ENCODE measurements at regions not wholly inside any gene's neighbourhood (a gene's known extent, or its start where the extent isn't known, plus 50 kb on each side); places are given as distances from the start of the nearest gene placed in this dataset.

GRCh38 chr21:31497914-31498313 is 153.9 kb upstream of the TIAM1 start:
- DNase-seq = no peak

GRCh38 chr21:31493350-31493880 is 149.4 kb upstream of the TIAM1 start:
- DNase-seq = no peak

GRCh38 chr21:31491617-31492016 is 147.6 kb upstream of the TIAM1 start:
- DNase-seq = no peak

GRCh38 chr21:31490443-31490842 is 146.4 kb upstream of the TIAM1 start:
- DNase-seq = no peak

- DNase-seq = no peak
Measured at GRCh38 chr21:31489726-31490125, 145.7 kb upstream of the TIAM1 start.

GRCh38 chr21:31489014-31489413 is 145.0 kb upstream of the TIAM1 start:
- no peak for DNase-seq

GRCh38 chr21:31484219-31484618 is 140.2 kb upstream of the TIAM1 start:
- DNase-seq = no peak

- no peak for DNase-seq
Measured at GRCh38 chr21:31483146-31483545, 139.1 kb upstream of the TIAM1 start.

- DNase-seq = no peak
Measured at GRCh38 chr21:31482460-31482859, 138.4 kb upstream of the TIAM1 start.

- DNase-seq = no peak
Measured at GRCh38 chr21:31480228-31480627, 136.2 kb upstream of the TIAM1 start.

- no peak for DNase-seq
Measured at GRCh38 chr21:31479714-31480113, 135.7 kb upstream of the TIAM1 start.

- no peak for DNase-seq
Measured at GRCh38 chr21:31479222-31479621, 135.2 kb upstream of the TIAM1 start.

GRCh38 chr21:31476263-31477022 is 132.4 kb upstream of the TIAM1 start:
- DNase-seq = no peak

- no peak for DNase-seq
Measured at GRCh38 chr21:31475223-31475622, 131.2 kb upstream of the TIAM1 start.

GRCh38 chr21:31473685-31474345 is 129.8 kb upstream of the TIAM1 start:
- DNase-seq = no peak

- DNase-seq = no peak
Measured at GRCh38 chr21:31471865-31472264, 127.8 kb upstream of the TIAM1 start.

GRCh38 chr21:31470896-31471694 is 127.0 kb upstream of the TIAM1 start:
- no peak for DNase-seq

- DNase-seq = no peak
Measured at GRCh38 chr21:31460980-31461379, 116.9 kb upstream of the TIAM1 start.

GRCh38 chr21:31459457-31459856 is 115.4 kb upstream of the TIAM1 start:
- DNase-seq = no peak

- DNase-seq = no peak
Measured at GRCh38 chr21:31457675-31458074, 113.6 kb upstream of the TIAM1 start.

- no peak for DNase-seq
Measured at GRCh38 chr21:31456201-31456600, 112.1 kb upstream of the TIAM1 start.

GRCh38 chr21:31455506-31455905 is 111.4 kb upstream of the TIAM1 start:
- no peak for DNase-seq

- no peak for DNase-seq
Measured at GRCh38 chr21:31450980-31451379, 106.9 kb upstream of the TIAM1 start.
